HEK293 (cell line): ENCODE measurements at regions not wholly inside any gene's neighbourhood (a gene's known extent, or its start where the extent isn't known, plus 50 kb on each side); places are given as distances from the start of the nearest gene placed in this dataset.

Experiments used
- CTCF ChIA-PET: fragments of 350-600 bp; formaldehyde crosslinking; extraction: SDS; loops from one replicate; lab custom pipeline; 2021; ENCODE audit warnings: antibody characterized with exemption; lab: Yijun Ruan, JAX
- POLR2A ChIA-PET: fragments of 300-600 bp; formaldehyde crosslinking; extraction: SDS; loops from one replicate; lab custom pipeline; 2020; ENCODE audit warnings: antibody characterized with exemption, inconsistent platforms; lab: Yijun Ruan, JAX
- H3K27ac ChIP-seq: fragments of 200-500 bp; sonication (Bioruptor generic); 2 replicates; pipeline ENCODE4 v1.5.1; 2014; ENCODE audit warnings: low read depth, low read length, control low read depth, inconsistent platforms; ENCODE audit errors: extremely low read depth
- H3K36me3 ChIP-seq, 2 experiments: fragments of 200-500 bp in 1 of 2; sonication (Bioruptor generic) in 1 of 2; 1 replicate in 1 of 2; 2 replicates in 1 of 2; pipeline ENCODE4 v1.5.1; 2014 to 2017; ENCODE audit warnings: inconsistent platforms in 2 of 2, low read length in 2 of 2; ENCODE audit not compliant: control insufficient read depth in 2 of 2, insufficient read depth in 1 of 2
- H3K4me1 ChIP-seq: fragments of 200-500 bp; sonication (Bioruptor generic); 2 replicates; pipeline ENCODE4 v1.5.1; 2014; ENCODE audit warnings: mild to moderate bottlenecking, low read length, inconsistent platforms; ENCODE audit not compliant: control insufficient read depth, insufficient read depth
- H3K4me3 ChIP-seq: 2 replicates; pipeline ENCODE4 v1.5.1; 2011; ENCODE audit warnings: low read depth, mild to moderate bottlenecking, control low read depth, low read length, moderate library complexity
- H3K9me3 ChIP-seq: fragments of 200-500 bp; sonication (Bioruptor generic); 2 replicates; pipeline ENCODE4 v1.5.1; 2014; ENCODE audit warnings: low read depth, low read length, inconsistent platforms; ENCODE audit not compliant: control insufficient read depth, insufficient read depth
- FEZF1 ChIP-seq: fragments of 450-650 bp; formaldehyde crosslinking; IDR thresholded peaks from 2 replicates; pipeline ENCODE4 v1.5.1; 2016; ENCODE audit warnings: missing biosample characterization, missing genetic modification characterization
- INSM2 ChIP-seq: fragments of 450-650 bp; formaldehyde crosslinking; IDR thresholded peaks from 2 replicates; pipeline ENCODE4 v1.5.1; 2016; ENCODE audit warnings: missing biosample characterization, missing genetic modification characterization
- PATZ1 ChIP-seq: fragments of 450-650 bp; formaldehyde crosslinking; IDR thresholded peaks from 2 replicates; pipeline ENCODE4 v1.5.1; 2016; ENCODE audit warnings: missing biosample characterization, missing genetic modification characterization
- PRDM6 ChIP-seq: fragments of 450-650 bp; formaldehyde crosslinking; IDR thresholded peaks from 2 replicates; pipeline ENCODE4 v1.5.1; 2017; ENCODE audit warnings: missing biosample characterization, missing genetic modification characterization
- ZBTB17 ChIP-seq: fragments of 450-650 bp; formaldehyde crosslinking; IDR thresholded peaks from 2 replicates; pipeline ENCODE4 v1.5.1; 2016; ENCODE audit warnings: missing biosample characterization, missing genetic modification characterization
- ZBTB44 ChIP-seq: fragments of 450-650 bp; IDR thresholded peaks from 2 replicates; pipeline ENCODE4 v1.5.1; 2018; ENCODE audit warnings: missing biosample characterization, mild to moderate bottlenecking, missing genetic modification characterization
- ZNF18 ChIP-seq: fragments of 450-650 bp; formaldehyde crosslinking; IDR thresholded peaks from 2 replicates; pipeline ENCODE4 v1.5.1; 2016; ENCODE audit warnings: missing biosample characterization, missing genetic modification characterization
- ZNF211 ChIP-seq: fragments of 450-650 bp; formaldehyde crosslinking; IDR thresholded peaks from 2 replicates; pipeline ENCODE4 v1.5.1; 2016; ENCODE audit warnings: low read depth, missing biosample characterization, missing genetic modification characterization
- ZNF398 ChIP-seq: fragments of 450-650 bp; formaldehyde crosslinking; IDR thresholded peaks from 2 replicates; pipeline ENCODE4 v1.5.1; 2017; ENCODE audit warnings: missing biosample characterization, missing genetic modification characterization
- ZNF423 ChIP-seq: fragments of 450-650 bp; formaldehyde crosslinking; IDR thresholded peaks from 2 replicates; pipeline ENCODE4 v1.5.1; 2016; ENCODE audit warnings: missing biosample characterization, missing genetic modification characterization
- ZNF433 ChIP-seq: fragments of 450-650 bp; formaldehyde crosslinking; IDR thresholded peaks from 2 replicates; pipeline ENCODE4 v1.5.1; 2016; ENCODE audit warnings: missing biosample characterization, missing genetic modification characterization, low read depth
- ZNF513 ChIP-seq: fragments of 450-650 bp; IDR thresholded peaks from 2 replicates; pipeline ENCODE4 v1.5.1; 2018; ENCODE audit warnings: missing biosample characterization, missing genetic modification characterization
- ZNF580 ChIP-seq: fragments of 450-650 bp; formaldehyde crosslinking; IDR thresholded peaks from 2 replicates; pipeline ENCODE4 v1.5.1; 2016; ENCODE audit warnings: missing biosample characterization, missing genetic modification characterization
- ZNF704 ChIP-seq: fragments of 450-650 bp; formaldehyde crosslinking; IDR thresholded peaks from 2 replicates; pipeline ENCODE4 v1.5.1; 2016; ENCODE audit warnings: missing biosample characterization, missing genetic modification characterization
- ZNF776 ChIP-seq: fragments of 450-650 bp; formaldehyde crosslinking; IDR thresholded peaks from 2 replicates; pipeline ENCODE4 v1.5.0; 2017; ENCODE audit warnings: missing biosample characterization, missing genetic modification characterization, borderline replicate concordance

GRCh38 chr12:32975122-32975521 lies 78.5 kb upstream of the PKP2 start:
- no peaks in the 10 kb centered on the region for H3K9me3 ChIP-seq
- TF ChIP-seq FEZF1 (tag by site-specific recombination), result no peak
- TF ChIP-seq ZBTB44 (tag by site-specific recombination), result no peak
- no peak for TF ChIP-seq ZBTB17 (tag by site-specific recombination)
- TF ChIP-seq INSM2 (tag by site-specific recombination), result no peak
- no peak for TF ChIP-seq ZNF18 (tag by site-specific recombination)
- TF ChIP-seq ZNF513, result no peak
- no peak for TF ChIP-seq ZNF423
- TF ChIP-seq PATZ1 (tag by site-specific recombination), result no peak
- no peak for TF ChIP-seq ZNF211 (tag by site-specific recombination)
- no peak for TF ChIP-seq ZNF704 (tag by site-specific recombination)
- TF ChIP-seq PRDM6 (tag by site-specific recombination), result no peak
- no peak for TF ChIP-seq ZNF776 (tag by site-specific recombination)
- no peak for TF ChIP-seq ZNF580 (tag by site-specific recombination)
- TF ChIP-seq ZNF433, result no peak
- no peak for TF ChIP-seq ZNF398
- H3K4me1 ChIP-seq, result no peaks in the 10 kb centered on the region
- ChIA-PET POLR2A (no interaction called here), CTCF (no interaction called here)
- no peaks in the 10 kb centered on the region for H3K36me3 ChIP-seq
- H3K4me3 ChIP-seq, result no peak overlapping the region
- H3K27ac ChIP-seq, result no peak overlapping the region
